Upper lobe of left lung (tissue), 4 donors: ENCODE measurements at regions not wholly inside any gene's neighbourhood (a gene's known extent, or its start where the extent isn't known, plus 50 kb on each side); places are given as distances from the start of the nearest gene placed in this dataset.

Experiments
- POLR2A ChIP-seq, 4 donors: fragments of 450-650 bp; IDR thresholded peaks; one replicate each; pipeline ENCODE4 v1.5.1; 2016 to 2017; ENCODE audit warnings: antibody characterized with exemption in 4 of 4, mild to moderate bottlenecking in 2 of 4
- TF ChIP-seq, protein P1 (sequence below), 6 experiments: fragments of 450-650 bp in 4 of 6; fragments of 200-600 bp in 2 of 6; sonication (generic) in 2 of 6; IDR thresholded peaks; one replicate each; pipeline ENCODE4 v1.5.1; 2016 to 2019; ENCODE audit warnings: antibody characterized with exemption in 6 of 6

DNA sequence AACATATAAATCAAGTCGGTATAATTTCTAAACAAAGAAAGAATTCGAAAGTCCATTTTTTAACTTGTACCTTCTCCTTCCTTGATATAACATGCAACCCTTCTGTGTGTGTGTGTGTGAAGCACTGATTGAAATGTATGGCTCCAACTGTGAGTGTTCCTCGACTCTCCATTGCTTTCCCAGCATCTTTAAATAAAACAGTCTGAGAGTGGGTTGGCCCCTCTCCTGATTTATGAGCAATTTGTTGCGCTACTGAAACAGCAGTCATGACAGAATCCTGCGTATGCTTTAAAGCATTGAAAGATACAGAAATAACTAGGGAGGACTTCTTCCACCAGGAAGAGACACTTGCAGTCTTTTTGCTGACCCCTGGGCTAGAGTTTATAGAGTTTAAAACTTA, 340.0 kb upstream of the SATB1 start:
- TF ChIP-seq, protein P1, sequence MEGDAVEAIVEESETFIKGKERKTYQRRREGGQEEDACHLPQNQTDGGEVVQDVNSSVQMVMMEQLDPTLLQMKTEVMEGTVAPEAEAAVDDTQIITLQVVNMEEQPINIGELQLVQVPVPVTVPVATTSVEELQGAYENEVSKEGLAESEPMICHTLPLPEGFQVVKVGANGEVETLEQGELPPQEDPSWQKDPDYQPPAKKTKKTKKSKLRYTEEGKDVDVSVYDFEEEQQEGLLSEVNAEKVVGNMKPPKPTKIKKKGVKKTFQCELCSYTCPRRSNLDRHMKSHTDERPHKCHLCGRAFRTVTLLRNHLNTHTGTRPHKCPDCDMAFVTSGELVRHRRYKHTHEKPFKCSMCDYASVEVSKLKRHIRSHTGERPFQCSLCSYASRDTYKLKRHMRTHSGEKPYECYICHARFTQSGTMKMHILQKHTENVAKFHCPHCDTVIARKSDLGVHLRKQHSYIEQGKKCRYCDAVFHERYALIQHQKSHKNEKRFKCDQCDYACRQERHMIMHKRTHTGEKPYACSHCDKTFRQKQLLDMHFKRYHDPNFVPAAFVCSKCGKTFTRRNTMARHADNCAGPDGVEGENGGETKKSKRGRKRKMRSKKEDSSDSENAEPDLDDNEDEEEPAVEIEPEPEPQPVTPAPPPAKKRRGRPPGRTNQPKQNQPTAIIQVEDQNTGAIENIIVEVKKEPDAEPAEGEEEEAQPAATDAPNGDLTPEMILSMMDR (IDR thresholded peaks at IDR 0.05) = no peak
- no peak for TF ChIP-seq POLR2A (IDR thresholded peaks at IDR 0.05)
